HepG2 (cell line): ENCODE measurements at regions not wholly inside any gene's neighbourhood (a gene's known extent, or its start where the extent isn't known, plus 50 kb on each side); places are given as distances from the start of the nearest gene placed in this dataset.

Experiments used
- ATF2 ChIP-seq: sonication (generic); formaldehyde crosslinking; IDR thresholded peaks from 2 replicates; pipeline ENCODE4 v1.4.0; 2020; ENCODE audit warnings: missing genetic modification reagents
- FOXA1 ChIP-seq, 2 experiments: fragments of 450-650 bp in 1 of 2; sonication (generic) in 1 of 2; formaldehyde crosslinking in 1 of 2; IDR thresholded peaks; 2 replicates each; pipeline versions ENCODE4 v1.4.0 to v1.6.1; 2016 to 2020; ENCODE audit warnings: missing genetic modification reagents in 1 of 2
- SP1 ChIP-seq, 2 experiments: fragments of 450-650 bp in 1 of 2; sonication (generic) in 1 of 2; formaldehyde crosslinking in 1 of 2; IDR thresholded peaks; 2 replicates each; pipeline versions ENCODE4 v1.4.0 to v1.6.1; 2016 to 2020; ENCODE audit warnings: missing genetic modification reagents in 1 of 2
- TF ChIP-seq, protein P1 (sequence below): sonication (generic); formaldehyde crosslinking; IDR thresholded peaks from 2 replicates; pipeline ENCODE4 v1.4.0; 2020; ENCODE audit warnings: mild to moderate bottlenecking, missing genetic modification reagents
- TF ChIP-seq, protein P2 (sequence below): sonication (generic); formaldehyde crosslinking; IDR thresholded peaks from 2 replicates; pipeline ENCODE4 v1.4.0; 2020; ENCODE audit warnings: low read depth, missing genetic modification reagents

- TF ChIP-seq, protein P1, sequence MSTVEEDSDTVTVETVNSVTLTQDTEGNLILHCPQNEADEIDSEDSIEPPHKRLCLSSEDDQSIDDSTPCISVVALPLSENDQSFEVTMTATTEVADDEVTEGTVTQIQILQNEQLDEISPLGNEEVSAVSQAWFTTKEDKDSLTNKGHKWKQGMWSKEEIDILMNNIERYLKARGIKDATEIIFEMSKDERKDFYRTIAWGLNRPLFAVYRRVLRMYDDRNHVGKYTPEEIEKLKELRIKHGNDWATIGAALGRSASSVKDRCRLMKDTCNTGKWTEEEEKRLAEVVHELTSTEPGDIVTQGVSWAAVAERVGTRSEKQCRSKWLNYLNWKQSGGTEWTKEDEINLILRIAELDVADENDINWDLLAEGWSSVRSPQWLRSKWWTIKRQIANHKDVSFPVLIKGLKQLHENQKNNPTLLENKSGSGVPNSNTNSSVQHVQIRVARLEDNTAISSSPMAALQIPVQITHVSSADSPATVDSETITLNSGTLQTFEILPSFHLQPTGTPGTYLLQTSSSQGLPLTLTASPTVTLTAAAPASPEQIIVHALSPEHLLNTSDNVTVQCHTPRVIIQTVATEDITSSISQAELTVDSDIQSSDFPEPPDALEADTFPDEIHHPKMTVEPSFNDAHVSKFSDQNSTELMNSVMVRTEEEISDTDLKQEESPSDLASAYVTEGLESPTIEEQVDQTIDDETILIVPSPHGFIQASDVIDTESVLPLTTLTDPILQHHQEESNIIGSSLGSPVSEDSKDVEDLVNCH (CRISPR knock-in tag): no peak
- no peak for TF ChIP-seq ATF2 (CRISPR knock-in tag)
- TF ChIP-seq SP1 (IDR thresholded peaks at IDR 0.05): no peak
- no peak for TF ChIP-seq SP1 (CRISPR knock-in tag; IDR thresholded peaks at IDR 0.05)
- TF ChIP-seq FOXA1 (IDR thresholded peaks at IDR 0.05): no peak
- TF ChIP-seq FOXA1 (CRISPR knock-in tag; IDR thresholded peaks at IDR 0.05): no peak
- TF ChIP-seq, protein P2, sequence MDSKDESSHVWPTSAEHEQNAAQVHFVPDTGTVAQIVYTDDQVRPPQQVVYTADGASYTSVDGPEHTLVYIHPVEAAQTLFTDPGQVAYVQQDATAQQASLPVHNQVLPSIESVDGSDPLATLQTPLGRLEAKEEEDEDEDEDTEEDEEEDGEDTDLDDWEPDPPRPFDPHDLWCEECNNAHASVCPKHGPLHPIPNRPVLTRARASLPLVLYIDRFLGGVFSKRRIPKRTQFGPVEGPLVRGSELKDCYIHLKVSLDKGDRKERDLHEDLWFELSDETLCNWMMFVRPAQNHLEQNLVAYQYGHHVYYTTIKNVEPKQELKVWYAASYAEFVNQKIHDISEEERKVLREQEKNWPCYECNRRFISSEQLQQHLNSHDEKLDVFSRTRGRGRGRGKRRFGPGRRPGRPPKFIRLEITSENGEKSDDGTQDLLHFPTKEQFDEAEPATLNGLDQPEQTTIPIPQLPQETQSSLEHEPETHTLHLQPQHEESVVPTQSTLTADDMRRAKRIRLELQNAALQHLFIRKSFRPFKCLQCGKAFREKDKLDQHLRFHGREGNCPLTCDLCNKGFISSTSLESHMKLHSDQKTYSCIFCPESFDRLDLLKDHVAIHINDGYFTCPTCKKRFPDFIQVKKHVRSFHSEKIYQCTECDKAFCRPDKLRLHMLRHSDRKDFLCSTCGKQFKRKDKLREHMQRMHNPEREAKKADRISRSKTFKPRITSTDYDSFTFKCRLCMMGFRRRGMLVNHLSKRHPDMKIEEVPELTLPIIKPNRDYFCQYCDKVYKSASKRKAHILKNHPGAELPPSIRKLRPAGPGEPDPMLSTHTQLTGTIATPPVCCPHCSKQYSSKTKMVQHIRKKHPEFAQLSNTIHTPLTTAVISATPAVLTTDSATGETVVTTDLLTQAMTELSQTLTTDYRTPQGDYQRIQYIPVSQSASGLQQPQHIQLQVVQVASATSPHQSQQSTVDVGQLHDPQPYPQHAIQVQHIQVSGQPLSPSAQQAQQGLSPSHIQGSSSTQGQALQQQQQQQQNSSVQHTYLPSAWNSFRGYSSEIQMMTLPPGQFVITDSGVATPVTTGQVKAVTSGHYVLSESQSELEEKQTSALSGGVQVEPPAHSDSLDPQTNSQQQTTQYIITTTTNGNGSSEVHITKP: no peak
These were observed 72.6 kb upstream of the DHX15 start for GRCh38 chr4:24656906-24657305.
